ENCODE measurements at regions not wholly inside any gene's neighbourhood (a gene's known extent, or its start where the extent isn't known, plus 50 kb on each side); places are given as distances from the start of the nearest gene placed in this dataset.

DNA sequence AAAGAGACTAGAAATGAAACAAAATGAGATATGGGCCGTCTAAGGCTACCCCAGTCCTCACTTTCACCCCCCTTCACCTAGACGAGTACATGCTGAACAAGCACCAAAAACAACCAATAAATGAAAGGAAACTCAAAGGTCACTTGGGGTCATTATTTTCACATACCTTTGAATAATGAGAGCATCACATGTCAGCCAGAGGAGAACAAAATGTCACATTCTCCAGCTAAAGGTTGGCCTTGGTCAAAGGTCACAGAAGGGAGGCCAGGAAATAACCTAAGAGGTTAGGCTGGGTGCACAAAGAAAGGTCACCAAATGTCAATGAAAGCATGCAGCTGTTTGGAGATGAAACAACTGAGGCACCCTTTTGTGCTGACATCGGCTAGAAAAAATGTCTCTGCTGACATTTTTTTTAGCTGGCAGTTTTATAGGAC is 288.7 kb upstream of the USP25 start (continued):
- TF ChIP-seq ZNF230 (CRISPR knock-in tag; IDR thresholded peaks at IDR 0.05) (no peak), EZH2 (conservative IDR thresholded peaks at IDR 0.05; ENCODE audit: low read depth, low read length) (no peak), PHF21A (CRISPR knock-in tag; IDR thresholded peaks at IDR 0.05) (peak; percentile 93), NCOR1 (IDR thresholded peaks at IDR 0.05; ENCODE audit: borderline replicate concordance, low read length) (peak; percentile 98), ZNF138 (CRISPR knock-in tag; IDR thresholded peaks at IDR 0.05; ENCODE audit: low read depth) (no peak), RBAK (CRISPR knock-in tag; IDR thresholded peaks at IDR 0.05) (no peak), DBP (CRISPR knock-in tag; IDR thresholded peaks at IDR 0.05; ENCODE audit: not compliant biosample characterization) (no peak), HCFC1 (IDR thresholded peaks at IDR 0.05; ENCODE audit: low read depth, low read length) (no peak), HDAC6 (IDR thresholded peaks at IDR 0.05; ENCODE audit: low read depth, low read length) (no peak), KDM2A (CRISPR knock-in tag; IDR thresholded peaks at IDR 0.05; ENCODE audit: borderline replicate concordance, low read depth) (0 out of 2 replicates have a peak, but pooled peaks have one; percentile 36), ZZZ3 (CRISPR knock-in tag; IDR thresholded peaks at IDR 0.05; ENCODE audit: borderline replicate concordance) (no peak), ZNF382 (CRISPR knock-in tag; IDR thresholded peaks at IDR 0.05; ENCODE audit: borderline replicate concordance) (no peak)
- TF ChIP-seq, protein P1, sequence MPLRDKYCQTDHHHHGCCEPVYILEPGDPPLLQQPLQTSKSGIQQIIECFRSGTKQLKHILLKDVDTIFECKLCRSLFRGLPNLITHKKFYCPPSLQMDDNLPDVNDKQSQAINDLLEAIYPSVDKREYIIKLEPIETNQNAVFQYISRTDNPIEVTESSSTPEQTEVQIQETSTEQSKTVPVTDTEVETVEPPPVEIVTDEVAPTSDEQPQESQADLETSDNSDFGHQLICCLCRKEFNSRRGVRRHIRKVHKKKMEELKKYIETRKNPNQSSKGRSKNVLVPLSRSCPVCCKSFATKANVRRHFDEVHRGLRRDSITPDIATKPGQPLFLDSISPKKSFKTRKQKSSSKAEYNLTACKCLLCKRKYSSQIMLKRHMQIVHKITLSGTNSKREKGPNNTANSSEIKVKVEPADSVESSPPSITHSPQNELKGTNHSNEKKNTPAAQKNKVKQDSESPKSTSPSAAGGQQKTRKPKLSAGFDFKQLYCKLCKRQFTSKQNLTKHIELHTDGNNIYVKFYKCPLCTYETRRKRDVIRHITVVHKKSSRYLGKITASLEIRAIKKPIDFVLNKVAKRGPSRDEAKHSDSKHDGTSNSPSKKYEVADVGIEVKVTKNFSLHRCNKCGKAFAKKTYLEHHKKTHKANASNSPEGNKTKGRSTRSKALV (CRISPR knock-in tag; IDR thresholded peaks at IDR 0.05): peak; percentile 66; the same call in 1 of the 2 replicates
- TF ChIP-seq, protein P2, sequence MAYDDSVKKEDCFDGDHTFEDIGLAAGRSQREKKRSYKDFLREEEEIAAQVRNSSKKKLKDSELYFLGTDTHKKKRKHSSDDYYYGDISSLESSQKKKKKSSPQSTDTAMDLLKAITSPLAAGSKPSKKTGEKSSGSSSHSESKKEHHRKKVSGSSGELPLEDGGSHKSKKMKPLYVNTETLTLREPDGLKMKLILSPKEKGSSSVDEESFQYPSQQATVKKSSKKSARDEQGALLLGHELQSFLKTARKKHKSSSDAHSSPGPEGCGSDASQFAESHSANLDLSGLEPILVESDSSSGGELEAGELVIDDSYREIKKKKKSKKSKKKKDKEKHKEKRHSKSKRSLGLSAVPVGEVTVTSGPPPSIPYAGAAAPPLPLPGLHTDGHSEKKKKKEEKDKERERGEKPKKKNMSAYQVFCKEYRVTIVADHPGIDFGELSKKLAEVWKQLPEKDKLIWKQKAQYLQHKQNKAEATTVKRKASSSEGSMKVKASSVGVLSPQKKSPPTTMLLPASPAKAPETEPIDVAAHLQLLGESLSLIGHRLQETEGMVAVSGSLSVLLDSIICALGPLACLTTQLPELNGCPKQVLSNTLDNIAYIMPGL (CRISPR knock-in tag; IDR thresholded peaks at IDR 0.05; ENCODE audit: borderline replicate concordance in 1 of 2, low read depth in 1 of 2): peak in 1 of 2 experiments; percentile 51; a peak in 1 of 4 replicates
- TF ChIP-seq, protein P3, sequence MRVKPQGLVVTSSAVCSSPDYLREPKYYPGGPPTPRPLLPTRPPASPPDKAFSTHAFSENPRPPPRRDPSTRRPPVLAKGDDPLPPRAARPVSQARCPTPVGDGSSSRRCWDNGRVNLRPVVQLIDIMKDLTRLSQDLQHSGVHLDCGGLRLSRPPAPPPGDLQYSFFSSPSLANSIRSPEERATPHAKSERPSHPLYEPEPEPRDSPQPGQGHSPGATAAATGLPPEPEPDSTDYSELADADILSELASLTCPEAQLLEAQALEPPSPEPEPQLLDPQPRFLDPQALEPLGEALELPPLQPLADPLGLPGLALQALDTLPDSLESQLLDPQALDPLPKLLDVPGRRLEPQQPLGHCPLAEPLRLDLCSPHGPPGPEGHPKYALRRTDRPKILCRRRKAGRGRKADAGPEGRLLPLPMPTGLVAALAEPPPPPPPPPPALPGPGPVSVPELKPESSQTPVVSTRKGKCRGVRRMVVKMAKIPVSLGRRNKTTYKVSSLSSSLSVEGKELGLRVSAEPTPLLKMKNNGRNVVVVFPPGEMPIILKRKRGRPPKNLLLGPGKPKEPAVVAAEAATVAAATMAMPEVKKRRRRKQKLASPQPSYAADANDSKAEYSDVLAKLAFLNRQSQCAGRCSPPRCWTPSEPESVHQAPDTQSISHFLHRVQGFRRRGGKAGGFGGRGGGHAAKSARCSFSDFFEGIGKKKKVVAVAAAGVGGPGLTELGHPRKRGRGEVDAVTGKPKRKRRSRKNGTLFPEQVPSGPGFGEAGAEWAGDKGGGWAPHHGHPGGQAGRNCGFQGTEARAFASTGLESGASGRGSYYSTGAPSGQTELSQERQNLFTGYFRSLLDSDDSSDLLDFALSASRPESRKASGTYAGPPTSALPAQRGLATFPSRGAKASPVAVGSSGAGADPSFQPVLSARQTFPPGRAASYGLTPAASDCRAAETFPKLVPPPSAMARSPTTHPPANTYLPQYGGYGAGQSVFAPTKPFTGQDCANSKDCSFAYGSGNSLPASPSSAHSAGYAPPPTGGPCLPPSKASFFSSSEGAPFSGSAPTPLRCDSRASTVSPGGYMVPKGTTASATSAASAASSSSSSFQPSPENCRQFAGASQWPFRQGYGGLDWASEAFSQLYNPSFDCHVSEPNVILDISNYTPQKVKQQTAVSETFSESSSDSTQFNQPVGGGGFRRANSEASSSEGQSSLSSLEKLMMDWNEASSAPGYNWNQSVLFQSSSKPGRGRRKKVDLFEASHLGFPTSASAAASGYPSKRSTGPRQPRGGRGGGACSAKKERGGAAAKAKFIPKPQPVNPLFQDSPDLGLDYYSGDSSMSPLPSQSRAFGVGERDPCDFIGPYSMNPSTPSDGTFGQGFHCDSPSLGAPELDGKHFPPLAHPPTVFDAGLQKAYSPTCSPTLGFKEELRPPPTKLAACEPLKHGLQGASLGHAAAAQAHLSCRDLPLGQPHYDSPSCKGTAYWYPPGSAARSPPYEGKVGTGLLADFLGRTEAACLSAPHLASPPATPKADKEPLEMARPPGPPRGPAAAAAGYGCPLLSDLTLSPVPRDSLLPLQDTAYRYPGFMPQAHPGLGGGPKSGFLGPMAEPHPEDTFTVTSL (CRISPR knock-in tag; IDR thresholded peaks at IDR 0.05; ENCODE audit: borderline replicate concordance): peak; percentile 96; the same call in 1 of the 2 replicates
- TF ChIP-seq, protein P4, sequence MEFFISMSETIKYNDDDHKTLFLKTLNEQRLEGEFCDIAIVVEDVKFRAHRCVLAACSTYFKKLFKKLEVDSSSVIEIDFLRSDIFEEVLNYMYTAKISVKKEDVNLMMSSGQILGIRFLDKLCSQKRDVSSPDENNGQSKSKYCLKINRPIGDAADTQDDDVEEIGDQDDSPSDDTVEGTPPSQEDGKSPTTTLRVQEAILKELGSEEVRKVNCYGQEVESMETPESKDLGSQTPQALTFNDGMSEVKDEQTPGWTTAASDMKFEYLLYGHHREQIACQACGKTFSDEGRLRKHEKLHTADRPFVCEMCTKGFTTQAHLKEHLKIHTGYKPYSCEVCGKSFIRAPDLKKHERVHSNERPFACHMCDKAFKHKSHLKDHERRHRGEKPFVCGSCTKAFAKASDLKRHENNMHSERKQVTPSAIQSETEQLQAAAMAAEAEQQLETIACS (CRISPR knock-in tag; IDR thresholded peaks at IDR 0.05): no peak
